ENCODE measurements at regions not wholly inside any gene's neighbourhood (a gene's known extent, or its start where the extent isn't known, plus 50 kb on each side); places are given as distances from the start of the nearest gene placed in this dataset.

DNA sequence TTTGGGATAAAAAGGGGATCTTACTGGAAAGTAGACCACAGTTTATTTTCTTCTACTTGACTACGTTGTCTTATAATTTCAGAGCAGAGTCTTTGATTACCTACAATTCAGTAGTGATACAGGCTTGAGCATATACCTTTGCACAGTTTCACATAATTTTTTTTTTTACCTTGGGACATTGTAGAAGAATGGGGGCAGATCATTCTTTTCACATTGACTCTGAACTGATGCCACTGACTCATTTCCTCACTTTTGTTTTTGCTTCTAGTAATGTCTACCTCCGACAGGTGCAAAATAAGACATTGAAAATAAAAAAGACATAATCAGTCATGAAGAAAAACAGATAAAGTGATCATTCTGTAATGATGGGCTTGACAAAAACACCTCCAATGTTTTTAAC is 688.3 kb upstream of the CHORDC1 start:
- DNase-seq, result no peak

DNA sequence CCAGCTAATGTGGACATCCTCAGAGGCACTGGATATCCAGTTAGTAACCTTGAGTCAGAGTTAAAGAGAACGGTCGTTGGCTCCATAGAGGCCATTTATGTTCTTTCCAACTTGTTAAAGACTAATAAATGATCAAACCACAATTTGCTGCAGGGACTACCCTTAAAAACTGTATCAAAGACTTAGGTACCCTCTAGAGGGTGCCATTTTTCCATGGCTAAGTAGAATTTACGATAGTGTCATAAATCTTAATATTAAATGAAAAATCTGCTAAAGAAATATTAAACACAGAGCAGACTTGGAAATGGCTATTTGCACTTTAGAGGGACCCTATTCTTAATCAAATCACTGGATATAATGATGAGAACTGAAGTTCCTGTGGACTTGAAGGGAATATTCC is 685.2 kb upstream of the CHORDC1 start:
- no peak for DNase-seq

DNA sequence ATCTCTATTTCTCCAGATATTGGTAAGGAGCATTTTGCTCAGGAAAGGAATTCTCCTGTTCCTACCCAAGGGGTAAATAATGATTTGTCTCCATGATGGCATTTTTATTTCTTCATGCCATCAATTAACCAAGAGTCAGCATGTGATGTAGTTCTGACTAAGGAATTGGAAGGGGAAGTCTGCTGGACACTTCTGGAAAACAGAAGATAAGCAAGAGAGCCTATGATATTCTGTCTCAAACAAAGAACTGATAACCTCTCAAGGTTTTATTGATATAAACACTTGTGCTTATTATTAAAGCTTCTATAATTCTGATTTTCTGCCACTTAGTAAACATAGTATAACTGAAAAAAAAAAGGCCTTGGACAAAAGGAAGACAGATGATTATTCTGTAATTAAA is 673.0 kb upstream of the CHORDC1 start:
- DNase-seq, result no peak

DNA sequence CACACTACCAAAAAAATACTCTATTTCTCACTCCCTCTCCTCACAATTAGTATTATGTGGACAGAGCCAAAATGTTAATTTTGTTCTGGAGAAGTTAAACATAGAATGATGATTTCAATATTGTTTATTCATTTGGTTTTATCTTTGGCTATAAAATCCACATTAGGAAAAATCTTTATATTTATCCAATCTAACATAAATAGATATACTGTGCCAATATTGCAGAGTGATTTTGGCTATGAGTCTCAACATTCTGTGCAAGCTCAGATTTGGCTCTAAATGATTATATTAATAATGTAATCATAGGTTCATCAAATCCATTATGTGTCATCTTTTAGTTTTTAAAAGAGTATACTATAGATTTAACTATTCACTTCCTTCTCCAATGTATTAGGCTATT is 667.5 kb upstream of the CHORDC1 start:
- DNase-seq, result no peak

DNA sequence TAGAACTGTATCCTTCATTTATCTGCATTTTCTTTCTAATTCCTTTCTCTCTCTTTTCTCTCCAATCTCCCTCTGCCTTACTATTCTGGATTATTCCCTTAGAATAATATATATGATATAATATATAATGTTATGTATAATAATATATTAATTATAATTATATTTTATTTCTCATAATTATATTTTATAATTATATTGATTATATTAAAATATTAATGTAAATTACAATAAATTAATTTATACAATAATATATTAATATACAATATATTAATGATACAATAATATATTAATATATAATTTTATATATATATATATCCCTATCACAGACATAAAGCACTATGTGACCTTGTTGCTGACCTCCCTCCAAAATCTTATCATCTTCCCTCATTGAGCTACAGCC is 661.3 kb upstream of the CHORDC1 start:
- DNase-seq, result no peak

DNA sequence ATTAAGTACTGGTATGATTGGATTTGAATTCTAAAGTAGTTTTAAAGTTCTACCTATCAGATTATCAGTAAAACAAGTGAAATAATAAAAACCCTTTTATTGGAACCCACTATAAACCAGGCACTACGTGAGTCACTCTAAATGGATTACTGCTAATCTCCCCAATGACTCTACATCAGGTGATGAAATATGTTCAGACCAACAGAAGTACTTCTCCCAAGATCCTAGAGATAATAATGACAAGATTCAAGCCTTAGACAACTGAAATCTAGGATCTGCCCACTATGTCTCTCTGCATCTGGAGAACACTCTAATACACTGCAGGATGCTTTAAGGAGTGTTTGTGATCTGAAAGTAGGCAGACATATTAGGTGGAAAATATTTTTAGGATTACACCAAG is 652.1 kb upstream of the CHORDC1 start:
- no peak for DNase-seq

DNA sequence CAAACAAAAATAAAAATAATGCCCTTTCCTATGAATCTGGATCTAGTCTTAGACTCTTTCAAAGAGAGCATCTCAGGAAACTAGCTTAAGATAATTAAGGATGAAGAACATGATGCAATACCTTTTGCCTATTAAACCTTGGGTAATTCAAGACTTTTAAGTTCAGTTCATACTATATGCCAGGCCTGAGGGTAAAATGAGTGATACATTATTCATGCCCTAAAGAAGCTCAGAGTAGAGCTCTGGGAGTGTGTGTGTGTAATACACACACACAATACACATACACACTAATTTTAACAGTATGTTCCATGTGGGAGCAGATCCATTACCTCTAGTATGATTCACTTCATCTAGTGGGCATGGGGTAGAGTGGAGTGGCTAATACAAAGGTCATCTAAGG is 651.4 kb upstream of the CHORDC1 start:
- DNase-seq, result no peak

DNA sequence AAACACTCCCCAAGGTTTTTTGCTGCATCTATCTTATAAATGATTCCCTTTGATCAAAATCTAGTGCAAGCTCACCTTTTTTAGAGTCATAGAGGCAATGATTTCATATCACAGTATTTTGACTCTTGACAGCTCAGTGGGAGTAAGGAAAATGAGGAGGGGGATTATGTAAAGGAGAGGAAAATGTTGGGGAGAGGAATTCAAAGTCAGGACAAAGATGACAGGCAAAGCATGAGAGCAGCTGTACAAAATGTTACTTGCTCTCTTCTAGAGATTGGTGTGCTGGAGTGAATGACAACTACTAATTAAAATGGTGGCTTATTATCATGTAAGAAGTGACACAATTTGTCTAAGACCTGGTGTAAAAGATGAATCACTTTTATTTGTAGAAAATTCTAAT is 644.6 kb upstream of the CHORDC1 start:
- DNase-seq, result no peak

DNA sequence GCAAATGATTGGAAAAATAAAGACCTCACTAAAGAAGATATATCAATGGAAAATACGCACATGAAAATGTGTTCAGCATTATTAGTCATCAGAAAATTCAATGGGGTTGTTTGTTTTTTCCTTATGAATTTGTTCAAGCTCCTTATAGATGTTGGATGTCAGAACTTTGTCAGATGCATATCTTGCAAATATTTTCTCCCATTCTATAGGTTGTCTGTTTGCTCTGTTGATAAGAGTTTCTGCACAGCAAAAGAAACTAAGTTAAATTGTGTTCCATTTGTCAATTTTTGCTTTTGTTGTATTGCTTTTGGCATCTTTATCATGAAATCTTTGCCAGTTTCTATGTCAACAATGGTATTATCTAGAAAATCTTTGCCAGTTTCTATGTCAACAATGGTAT is 633.9 kb upstream of the CHORDC1 start:
- DNase-seq, result no peak

DNA sequence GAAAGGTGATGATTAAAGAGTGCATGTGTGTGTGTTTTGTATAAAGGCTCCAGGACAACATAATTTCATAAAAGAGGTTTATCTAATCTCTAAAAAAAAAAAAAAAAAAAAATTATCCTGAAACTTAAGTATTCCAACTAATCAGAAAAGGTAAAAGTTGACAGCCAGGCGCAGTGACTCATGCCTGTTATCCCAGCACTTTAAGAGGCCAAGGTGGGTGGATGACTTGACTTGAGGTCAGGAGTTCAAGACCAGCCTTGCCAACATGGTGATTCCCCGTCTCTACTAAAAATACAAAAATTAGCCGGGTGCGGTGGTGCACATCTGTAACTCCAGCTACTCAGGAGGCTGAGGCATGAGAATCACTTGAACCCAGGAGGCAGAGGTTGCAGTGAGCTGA is 632.7 kb upstream of the CHORDC1 start:
- no peak for DNase-seq

DNA sequence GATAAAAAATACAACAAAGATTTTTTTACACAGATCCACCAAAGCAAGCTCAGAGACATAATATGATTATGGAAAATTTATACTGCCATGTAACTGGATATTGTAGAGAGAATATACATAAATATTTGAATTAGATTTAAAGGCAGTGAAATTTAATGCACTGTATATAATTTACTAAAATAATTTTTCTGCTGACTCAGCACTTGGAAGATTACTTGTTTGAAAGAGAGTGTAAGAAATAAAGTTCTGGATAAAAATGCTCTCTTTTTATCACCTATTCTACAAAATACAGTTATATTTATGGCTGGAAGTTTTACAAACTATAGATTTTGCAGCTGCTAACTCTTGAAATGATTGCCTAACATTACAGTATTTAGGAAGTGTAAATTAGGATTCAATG is 628.3 kb upstream of the CHORDC1 start:
- no peak for DNase-seq

DNA sequence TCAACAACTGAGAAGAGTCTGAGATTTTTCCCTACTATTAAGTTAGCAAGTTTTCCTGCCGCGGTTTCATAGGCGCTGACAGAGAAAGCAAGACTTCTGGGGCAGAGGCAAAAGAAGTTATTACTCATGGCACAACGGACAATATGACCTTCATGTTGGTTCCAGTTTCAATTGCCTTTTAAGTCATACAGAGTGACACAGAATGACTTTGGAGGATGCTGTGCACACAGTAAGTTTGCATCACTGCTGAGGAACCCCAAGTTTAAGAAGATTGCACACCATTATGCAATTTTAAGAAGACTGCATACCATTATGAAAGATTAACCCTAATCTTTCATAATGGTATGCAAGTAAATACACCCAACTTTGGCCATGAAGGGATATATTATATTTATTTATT is 626.5 kb upstream of the CHORDC1 start:
- no peak for DNase-seq

DNA sequence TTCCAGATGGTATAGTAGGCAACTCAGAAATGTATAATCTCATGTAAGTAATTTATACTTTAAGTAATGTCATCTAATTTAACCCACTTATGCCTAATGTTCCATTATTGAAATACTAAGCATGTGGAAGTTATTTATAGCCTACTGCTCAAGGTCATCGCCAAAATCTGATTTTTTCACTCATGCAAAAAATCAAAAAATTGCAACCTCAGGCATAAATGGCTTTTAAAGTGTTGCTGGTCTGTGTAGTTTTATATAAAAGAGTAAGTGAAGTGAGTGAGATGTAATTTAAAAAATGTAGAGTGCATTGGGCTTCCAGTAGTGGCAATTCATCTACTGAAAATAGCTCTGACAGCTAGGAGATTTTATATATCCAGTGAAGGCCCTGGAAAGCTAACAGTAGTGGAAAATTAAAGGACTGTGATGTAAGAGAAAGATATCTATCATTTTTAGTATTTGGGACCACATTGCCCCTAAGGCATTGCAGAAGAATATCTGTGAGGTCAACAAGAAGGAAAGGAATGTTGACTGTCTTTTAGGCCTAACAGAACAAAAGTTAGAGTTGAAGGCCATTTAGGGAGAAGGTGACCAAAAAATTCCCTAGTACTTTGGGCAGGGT is 624.5 kb upstream of the CHORDC1 start:
- DNase-seq, result no peak

DNA sequence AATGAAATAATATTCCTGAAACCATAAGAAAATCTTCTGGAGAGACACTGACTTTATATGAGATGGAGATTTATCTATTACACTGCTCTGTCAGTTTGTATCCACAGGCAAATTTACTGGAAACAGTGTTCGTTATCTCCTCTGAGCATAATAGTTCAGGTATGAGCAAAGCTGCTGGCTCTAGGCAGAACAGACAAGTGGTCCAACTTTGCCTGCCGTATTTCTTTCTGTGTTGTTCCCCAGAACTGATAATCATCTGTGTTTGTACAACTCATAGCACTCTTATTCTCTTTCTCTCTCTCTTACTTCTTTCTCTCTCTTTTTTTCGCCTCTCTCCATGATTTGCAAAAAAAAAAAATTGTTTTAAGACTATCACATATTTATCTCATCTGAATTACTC is 623.8 kb upstream of the CHORDC1 start:
- DNase-seq, result no peak

DNA sequence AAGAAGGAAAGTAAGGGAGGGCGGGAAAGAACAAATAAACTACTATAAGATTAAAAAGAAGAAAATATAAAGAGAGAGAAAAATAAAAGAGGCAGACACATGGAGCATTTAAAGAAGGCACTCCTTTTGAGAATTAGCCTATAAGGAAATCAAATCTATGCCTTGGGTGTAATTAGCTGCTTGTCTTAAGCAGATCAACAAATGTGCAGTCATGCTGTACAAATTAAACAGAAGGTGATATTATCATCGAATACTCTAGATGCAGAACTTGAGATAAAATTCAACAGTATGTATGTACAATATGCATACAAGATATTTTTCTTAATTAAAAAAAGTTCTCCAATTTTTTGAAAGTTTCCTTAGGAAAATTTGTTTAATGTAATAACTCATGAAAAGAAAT is 623.0 kb upstream of the CHORDC1 start:
- no peak for DNase-seq

DNA sequence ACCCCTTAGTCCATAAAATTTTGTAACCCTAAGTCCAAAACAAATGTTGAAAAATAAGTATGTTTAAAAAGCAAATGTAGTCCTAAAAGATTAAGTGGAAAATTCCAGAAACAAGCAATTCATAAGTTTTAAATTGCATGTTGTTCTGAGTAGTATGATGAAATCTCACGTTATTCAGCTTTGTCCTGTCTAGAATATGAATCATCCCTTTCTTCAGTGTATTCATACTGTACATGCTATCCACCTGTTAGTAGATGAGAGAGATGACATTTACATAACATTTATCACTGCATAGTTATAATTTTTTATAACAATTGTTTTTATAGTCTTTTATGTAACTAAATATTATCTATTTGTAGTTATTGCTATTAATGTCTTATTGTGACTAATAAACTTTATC is 622.3 kb upstream of the CHORDC1 start:
- no peak for DNase-seq

DNA sequence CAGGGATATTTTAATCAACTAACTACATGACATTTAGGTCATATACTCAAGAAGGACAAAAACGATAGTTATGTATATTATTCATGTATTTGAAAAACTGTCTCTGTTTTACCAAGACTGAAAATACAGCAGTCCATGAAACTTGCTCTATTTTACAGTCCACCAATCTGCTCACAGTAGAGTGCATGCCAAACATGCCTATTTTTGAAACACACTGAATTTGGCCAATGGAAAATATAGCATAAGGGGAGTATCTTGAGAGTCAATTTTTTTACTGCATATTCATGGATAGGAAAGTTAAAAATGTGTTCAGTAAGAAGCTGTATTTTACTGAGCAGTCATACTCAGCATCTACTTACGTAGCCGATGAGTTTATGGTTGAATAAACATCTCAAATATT is 621.2 kb upstream of the CHORDC1 start:
- DNase-seq, result no peak

DNA sequence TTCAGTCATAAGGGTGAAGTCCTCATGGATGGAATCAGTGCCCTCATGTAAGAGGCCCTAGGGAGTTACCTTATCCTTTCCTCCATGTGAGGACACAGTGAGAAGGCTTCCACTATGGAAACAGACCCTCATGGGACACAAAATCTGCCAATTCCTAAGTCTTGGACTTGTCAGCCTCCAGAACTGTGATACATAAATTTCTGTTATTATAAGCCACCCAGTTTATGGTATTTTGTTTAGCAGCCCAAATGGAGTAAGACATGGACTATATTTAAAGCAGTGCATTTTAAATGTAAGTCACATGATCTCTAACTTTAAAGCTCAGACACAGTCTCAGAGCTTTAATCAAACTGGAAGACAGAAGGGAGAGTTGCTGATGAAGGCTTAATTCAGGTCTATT is 619.8 kb upstream of the CHORDC1 start:
- no peak for DNase-seq

DNA sequence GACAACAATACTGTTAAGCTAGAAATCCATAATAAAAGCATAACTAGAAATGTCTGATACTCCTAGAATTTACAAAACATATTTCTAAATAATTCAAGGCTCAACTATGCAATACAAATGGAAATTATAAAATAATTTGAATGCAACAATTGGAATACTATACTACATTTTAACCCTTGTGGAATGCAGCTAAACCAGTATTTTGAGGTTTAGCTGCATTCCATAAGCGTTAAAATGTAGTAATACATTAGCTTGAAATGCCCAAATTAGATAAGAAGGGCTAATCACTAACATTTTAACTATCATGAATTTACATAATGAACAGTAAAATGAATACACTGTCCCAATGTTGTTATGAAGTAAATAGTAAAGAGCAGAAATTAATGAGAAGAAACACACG is 617.2 kb upstream of the CHORDC1 start:
- no peak for DNase-seq

DNA sequence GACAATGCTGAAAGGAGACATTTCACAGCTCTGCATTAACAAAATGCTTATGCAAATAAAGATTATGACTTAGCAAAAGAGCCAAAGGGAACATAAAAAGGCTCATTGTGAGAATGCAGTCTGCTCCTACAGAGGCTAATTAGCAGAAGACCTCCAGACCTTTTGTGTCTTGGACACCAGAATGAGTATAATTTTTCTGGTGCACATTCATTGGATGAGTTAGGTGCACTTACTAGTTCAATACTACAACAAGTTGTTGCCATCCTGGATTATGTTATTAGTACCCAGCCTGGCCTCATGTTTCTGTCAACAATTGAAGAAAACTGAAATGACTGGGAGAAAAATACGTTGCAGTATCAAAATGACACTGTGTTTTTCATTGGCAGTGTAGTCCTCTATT is 613.2 kb upstream of the CHORDC1 start:
- no peak for DNase-seq

DNA sequence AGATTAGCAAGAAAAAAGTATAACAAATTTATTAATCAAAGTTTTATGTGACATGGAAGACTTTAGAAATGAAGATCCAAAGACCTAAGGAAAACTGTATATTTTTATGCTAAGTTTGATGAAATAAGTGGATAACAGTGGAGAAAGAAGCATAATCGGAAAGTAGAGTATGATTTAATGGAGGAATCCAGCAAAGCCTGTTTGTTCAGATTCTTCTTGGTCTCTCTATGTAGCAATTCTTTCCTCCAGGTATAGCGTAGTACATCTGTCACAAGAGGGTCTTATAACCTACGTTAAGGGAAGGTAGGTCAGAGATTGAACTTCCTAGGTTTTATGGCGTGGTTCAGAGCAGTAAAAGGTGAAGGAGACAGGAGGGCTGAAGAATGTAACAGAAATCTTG is 600.6 kb upstream of the CHORDC1 start:
- DNase-seq, result no peak

DNA sequence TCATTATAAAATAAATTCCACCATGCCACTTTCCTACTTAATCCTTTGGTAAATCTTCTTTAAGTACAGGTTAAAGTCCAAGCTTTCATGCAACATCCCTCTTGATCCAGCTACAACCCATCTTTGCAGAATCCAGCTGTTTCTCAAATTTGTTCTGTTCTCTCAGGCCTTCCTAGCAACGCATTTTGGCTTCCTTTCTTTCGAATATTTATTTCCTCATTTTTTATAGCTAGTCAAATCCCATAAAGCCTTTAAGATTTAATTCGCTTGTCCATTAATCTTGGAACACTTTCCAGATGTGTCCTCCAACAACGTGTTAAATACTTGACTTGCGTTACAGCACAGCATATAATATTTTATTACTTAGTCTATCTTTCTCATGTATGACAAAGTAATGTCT is 600.1 kb upstream of the CHORDC1 start:
- DNase-seq, result no peak

DNA sequence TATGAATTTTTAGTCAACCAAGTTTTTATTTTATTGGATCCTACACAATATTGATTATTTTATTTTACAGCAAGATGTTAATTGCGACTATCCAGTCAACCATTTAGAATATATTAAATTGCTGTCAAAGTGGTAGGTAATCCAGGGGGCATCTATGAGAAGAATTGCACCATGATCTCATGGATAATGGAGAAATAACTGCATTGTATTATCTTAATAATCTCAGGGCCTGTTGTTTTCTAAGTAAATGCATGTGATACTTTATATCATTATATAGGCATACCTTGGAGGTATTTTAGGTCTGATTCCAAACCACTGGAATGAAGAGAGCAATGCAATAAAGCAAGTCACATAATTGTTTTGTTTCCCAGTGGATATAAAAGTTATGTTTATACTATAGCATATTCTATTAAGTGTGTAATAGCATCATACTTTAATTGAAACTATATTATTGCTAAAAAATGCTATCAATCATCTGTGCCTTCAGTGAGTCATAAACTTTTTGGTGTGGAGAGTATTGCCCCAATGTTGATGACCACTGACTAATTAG is 595.4 kb upstream of the CHORDC1 start:
- no peak for DNase-seq

DNA sequence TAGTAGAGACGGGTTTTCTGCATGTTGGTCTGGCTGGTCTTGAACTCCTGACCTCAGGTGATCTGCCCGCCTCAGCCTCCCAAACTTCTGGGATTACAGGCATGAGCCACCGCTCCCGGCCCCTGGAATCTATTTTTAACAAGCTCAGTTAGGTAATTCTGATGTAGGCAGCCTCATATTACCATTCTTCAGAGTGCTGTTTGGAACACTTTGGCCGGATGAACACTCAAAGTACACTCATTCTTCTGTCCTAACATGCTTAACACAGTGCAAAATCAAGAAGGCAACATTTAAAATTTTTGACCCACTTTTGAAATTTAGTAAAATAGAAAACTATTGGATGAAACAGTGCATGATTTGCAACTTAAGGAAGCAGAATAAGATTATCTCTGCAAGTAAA is 586.7 kb upstream of the CHORDC1 start:
- DNase-seq, result no peak

DNA sequence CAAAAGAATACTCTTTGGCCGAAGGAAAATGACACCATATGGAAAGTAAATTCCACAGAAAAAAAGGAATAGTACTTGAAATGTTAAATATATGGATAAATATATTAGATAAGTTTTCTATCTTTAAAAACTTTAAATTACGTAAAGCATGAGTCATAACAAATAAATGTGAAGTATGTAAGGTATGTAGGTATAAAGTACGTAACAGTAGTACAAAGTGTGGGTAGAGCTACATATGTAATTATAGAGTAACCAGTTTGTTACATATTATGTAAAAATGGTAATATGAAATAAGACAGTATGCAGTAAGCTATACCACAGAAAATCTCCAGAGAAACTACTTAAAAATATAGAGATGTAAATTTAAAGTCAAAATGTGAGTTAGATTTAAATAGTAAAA is 582.3 kb upstream of the CHORDC1 start:
- DNase-seq, result no peak

DNA sequence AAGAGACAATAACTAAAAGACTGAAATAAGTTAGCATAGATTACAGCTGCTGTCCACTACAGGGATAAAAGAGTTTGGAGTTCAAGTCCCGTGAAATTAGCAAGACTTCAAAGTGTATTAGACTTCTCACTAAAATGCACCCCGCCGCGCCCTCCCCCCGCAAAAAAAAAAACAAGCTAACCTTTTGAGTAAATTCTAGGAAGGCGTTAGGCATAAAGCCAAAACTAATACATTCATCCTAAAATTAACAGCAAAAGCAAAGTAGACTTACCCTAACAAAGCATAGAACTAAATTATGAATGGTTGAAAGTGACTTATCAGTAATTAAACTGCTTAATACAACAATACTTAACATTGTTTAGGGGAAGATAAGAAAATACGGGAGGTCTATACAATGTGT is 581.0 kb upstream of the CHORDC1 start:
- no peak for DNase-seq

All from kidney glomerular epithelial cell (primary cell).